RWPE1 (cell line): ENCODE measurements at regions not wholly inside any gene's neighbourhood (a gene's known extent, or its start where the extent isn't known, plus 50 kb on each side); places are given as distances from the start of the nearest gene placed in this dataset.

Experiments used
- CTCF ChIA-PET: fragments of 350-600 bp; sonication (Branson Sonifier 250); formaldehyde crosslinking; extraction: SDS; loops from one replicate; lab custom pipeline; 2021; lab: Yijun Ruan, JAX
- POLR2A ChIA-PET: fragments of 400-600 bp; formaldehyde crosslinking; extraction: SDS; loops from one replicate; lab custom pipeline; 2020; ENCODE audit warnings: antibody characterized with exemption; ENCODE audit not compliant: low non-redundant PET; lab: Yijun Ruan, JAX
- DNase-seq: peaks from one replicate; pipeline ENCODE4 v3.0.0; 2012; ENCODE audit warnings: low spot score
- H3K27ac ChIP-seq: fragments of 450-650 bp; 2 replicates; pipeline ENCODE4 v1.5.1; 2017
- CTCF ChIP-seq: fragments of 450-650 bp; conservative IDR thresholded peaks from 2 replicates; pipeline ENCODE4 v1.5.1; 2017; ENCODE audit warnings: low read depth, mild to moderate bottlenecking

DNA sequence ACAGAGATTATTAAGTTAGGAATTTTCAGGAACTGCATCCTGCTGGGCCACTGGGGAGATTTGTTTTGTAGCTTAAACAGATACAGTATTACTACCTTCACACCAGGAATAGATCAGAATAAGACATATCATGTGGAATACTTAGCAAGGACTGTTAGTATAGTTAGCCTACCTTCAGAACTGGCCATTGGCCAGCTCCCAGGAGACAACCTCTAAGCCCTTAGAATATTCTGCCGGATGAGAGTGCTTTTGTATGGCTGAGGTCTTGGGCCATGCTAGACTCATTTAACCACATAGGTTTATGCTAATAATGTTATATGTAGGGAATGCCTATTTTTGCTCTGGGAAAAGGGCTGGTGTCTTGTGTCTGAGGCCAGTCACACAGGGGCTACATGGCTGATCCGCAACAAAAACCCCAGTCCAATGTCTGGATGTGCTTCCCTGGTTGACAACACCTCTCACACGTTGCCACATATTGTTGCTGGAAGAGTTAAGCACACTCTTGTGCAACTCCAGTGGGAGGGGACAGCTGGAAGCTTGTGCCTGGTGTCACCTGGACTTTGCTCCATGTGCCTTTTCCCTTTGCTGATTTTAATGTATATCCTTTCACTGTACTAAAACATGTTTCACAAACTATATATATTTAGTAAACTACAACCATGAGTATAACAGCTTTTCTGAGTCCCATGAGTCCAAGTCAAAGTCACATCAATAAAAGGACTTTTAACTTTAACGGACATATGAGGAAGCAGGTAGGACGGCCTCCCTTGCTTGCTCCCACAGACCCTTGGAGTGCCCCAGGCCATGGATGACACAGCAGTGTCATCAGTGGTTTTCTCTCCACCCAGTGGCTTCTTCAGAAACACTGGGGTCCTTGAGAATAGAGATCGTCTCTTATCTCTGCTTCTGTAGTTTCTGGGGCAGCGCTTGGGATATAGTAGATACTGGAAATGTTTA, 118.0 kb upstream of the C3orf80 start:
- H3K27ac ChIP-seq, result no peak overlapping the region
- POLR2A ChIA-PET, result no interaction called here
- no peak for TF ChIP-seq CTCF
- CTCF ChIA-PET, result interaction anchor here (0.5 kb wide), 1 partner anchor 17 kb away, joined by 4 read pairs; no protein-coding TSS in a partner anchor
- DNase-seq, result no peak

- CTCF ChIA-PET, result no interaction called here
- POLR2A ChIA-PET, result no interaction called here
- TF ChIP-seq CTCF, result no peak
- no peak overlapping the region for H3K27ac ChIP-seq
- DNase-seq, result no peak
Measured at GRCh38 chr3:160108362-160108761, 116.9 kb upstream of the C3orf80 start.

- DNase-seq, result no peak
- ChIA-PET CTCF (interaction anchor here (0.6 to 0.7 kb wide), 2 partner anchors 9 to 286 kb away, joined by 3 to 5 read pairs; no protein-coding TSS in a partner anchor), POLR2A (no interaction called here)
- H3K27ac ChIP-seq, result no peak overlapping the region
- no peak for TF ChIP-seq CTCF
Measured at GRCh38 chr3:160112481-160112880, 112.7 kb upstream of the C3orf80 start.

DNA sequence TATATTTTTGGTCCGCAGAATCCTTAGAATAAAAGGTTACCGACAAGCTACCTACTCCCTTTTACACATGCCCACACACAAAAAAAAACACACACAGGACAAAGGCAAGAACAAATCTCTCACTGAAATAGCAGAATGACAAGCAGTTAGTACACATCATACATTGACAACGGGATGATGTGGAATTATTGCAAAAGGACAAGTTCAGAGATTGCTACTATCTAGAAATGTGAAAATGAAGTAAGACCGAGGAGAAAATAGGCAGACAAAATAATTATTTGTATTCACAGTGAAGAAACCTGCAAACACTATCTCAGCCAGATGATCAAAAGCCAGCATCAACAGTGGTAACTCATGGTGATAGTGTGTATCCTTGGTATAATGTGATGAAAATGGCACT, 112.2 kb upstream of the C3orf80 start:
- ChIA-PET CTCF (no interaction called here), POLR2A (no interaction called here)
- no peak overlapping the region for H3K27ac ChIP-seq
- no peak for TF ChIP-seq CTCF
- no peak for DNase-seq

DNA sequence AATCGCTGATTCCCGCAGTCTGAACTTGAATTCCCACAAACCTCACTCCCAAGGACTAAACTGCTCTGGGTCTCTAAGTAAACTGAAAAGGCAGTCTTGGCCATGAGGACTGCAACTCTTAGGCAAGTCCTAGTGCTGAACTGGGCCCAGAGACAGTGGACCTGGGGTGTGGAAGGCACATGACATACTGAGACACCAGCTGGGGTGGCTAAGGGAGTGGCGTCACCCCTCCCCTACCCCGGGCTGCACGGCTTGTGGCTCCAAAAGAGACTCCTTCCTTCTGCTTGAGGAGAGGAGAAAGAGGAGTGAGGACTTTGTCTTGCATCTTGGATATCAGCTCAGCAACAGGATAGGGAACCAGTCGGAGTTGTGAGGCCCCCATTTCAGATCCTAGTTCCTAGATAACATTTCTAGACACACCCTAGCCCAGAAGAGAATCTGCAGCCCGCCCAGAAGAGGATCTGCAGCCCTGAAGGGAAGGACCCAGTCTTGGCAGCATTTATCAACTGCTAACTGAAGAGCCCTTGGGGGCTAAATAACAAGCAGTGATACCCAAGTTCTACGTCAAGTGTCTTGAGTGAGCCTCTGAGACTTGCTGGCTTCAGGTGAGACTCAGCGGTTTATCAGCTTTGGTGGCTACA, 110.7 kb upstream of the C3orf80 start:
- ChIA-PET POLR2A (no interaction called here), CTCF (no interaction called here)
- H3K27ac ChIP-seq, result no peak overlapping the region
- TF ChIP-seq CTCF, result no peak
- DNase-seq, result no peak

DNA sequence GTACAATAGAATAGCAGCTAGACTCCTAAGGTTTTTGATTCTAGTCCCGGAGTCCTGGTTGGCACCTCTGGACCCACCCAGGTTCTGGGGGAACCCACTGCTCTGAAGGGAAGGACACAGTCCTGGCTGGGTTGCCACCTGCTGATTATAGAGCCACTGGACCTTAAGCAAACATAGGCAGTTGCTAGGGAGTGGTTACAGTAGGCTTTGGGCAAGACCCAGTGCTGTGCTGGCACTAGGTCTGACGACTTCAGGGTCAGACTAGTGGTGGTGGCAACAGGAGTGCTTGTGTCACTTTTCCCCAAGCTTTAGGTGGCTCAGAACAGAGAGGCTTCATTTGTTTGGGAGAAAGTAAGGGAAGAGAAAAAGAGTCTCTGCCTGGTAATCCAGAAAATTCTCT, 109.8 kb upstream of the C3orf80 start:
- ChIA-PET CTCF (no interaction called here), POLR2A (no interaction called here)
- no peak for DNase-seq
- H3K27ac ChIP-seq, result no peak overlapping the region
- no peak for TF ChIP-seq CTCF
